Hepatocyte (in vitro differentiated cells): ENCODE measurements at regions not wholly inside any gene's neighbourhood (a gene's known extent, or its start where the extent isn't known, plus 50 kb on each side); places are given as distances from the start of the nearest gene placed in this dataset.

Source experiments
- DNase-seq: peaks from one replicate; pipeline ENCODE4 v3.0.0-alpha.2; 2016; ENCODE audit warnings: low spot score
- H2AFZ ChIP-seq: fragments of 200-600 bp; sonication (generic); 2 replicates; pipeline ENCODE4 v1.6.0; 2016; ENCODE audit warnings: antibody characterized with exemption, mild to moderate bottlenecking
- H3K27ac ChIP-seq: fragments of 200-600 bp; sonication (generic); 2 replicates; pipeline ENCODE4 v1.5.1; 2016; ENCODE audit warnings: mild to moderate bottlenecking
- H3K27me3 ChIP-seq: fragments of 200-600 bp; sonication (generic); 2 replicates; pipeline ENCODE4 v1.6.1; 2016
- H3K36me3 ChIP-seq: fragments of 200-600 bp; sonication (generic); replicated peaks from 2 replicates; pipeline ENCODE4 v1.5.1; 2016; ENCODE audit warnings: low read depth; ENCODE audit not compliant: insufficient read depth
- H3K4me1 ChIP-seq: fragments of 200-600 bp; sonication (generic); 2 replicates; pipeline ENCODE4 v1.5.1; 2016; ENCODE audit warnings: mild to moderate bottlenecking, moderate library complexity; ENCODE audit not compliant: insufficient read depth
- H3K4me2 ChIP-seq: fragments of 200-600 bp; sonication (generic); 2 replicates; pipeline ENCODE4 v1.6.0; 2016
- H3K4me3 ChIP-seq: fragments of 200-600 bp; sonication (generic); 2 replicates; pipeline ENCODE4 v1.5.1; 2016; ENCODE audit warnings: mild to moderate bottlenecking
- H3K79me2 ChIP-seq: fragments of 200-600 bp; sonication (generic); 2 replicates; pipeline ENCODE4 v1.6.0; 2017; ENCODE audit warnings: mild to moderate bottlenecking
- H3K9me2 ChIP-seq: fragments of 200-600 bp; sonication (generic); replicated peaks from 2 replicates; pipeline ENCODE4 v1.6.0; 2017; ENCODE audit warnings: mild to moderate bottlenecking; ENCODE audit not compliant: insufficient read depth
- H3K9me3 ChIP-seq: fragments of 200-600 bp; sonication (generic); 2 replicates; pipeline ENCODE4 v1.5.1; 2016; ENCODE audit warnings: low read depth, mild to moderate bottlenecking
- H4K20me1 ChIP-seq: fragments of 200-600 bp; sonication (generic); 2 replicates; pipeline ENCODE4 v1.6.0; 2016; ENCODE audit warnings: mild to moderate bottlenecking; ENCODE audit not compliant: insufficient read depth, poor library complexity, severe bottlenecking
- EZH2 ChIP-seq: fragments of 200-600 bp; sonication (generic); IDR thresholded peaks from 2 replicates; pipeline ENCODE4 v1.6.1; 2016; ENCODE audit warnings: antibody characterized with exemption, mild to moderate bottlenecking, borderline replicate concordance
- EZH2phosphoT487 ChIP-seq: fragments of 200-600 bp; sonication (generic); IDR thresholded peaks from one replicate; pipeline ENCODE4 v1.6.1; 2018; ENCODE audit warnings: antibody characterized with exemption, mild to moderate bottlenecking, low read depth, moderate library complexity; ENCODE audit not compliant: unreplicated experiment, severe bottlenecking
- WGBS: methylation state at CpG from one replicate; pipeline ENCODE4 v1.1.6; 2016; ENCODE audit warnings: low lambda C conversion rate; ENCODE audit errors: missing lambda C conversion rate; 5-methylcytosine and 5-hydroxymethylcytosine counted together
- TF ChIP-seq, protein P1 (sequence below): fragments of 200-600 bp; sonication (generic); IDR thresholded peaks from 2 replicates; pipeline ENCODE4 v1.5.1; 2016; ENCODE audit warnings: antibody characterized with exemption, mild to moderate bottlenecking; ENCODE audit not compliant: poor library complexity

DNA sequence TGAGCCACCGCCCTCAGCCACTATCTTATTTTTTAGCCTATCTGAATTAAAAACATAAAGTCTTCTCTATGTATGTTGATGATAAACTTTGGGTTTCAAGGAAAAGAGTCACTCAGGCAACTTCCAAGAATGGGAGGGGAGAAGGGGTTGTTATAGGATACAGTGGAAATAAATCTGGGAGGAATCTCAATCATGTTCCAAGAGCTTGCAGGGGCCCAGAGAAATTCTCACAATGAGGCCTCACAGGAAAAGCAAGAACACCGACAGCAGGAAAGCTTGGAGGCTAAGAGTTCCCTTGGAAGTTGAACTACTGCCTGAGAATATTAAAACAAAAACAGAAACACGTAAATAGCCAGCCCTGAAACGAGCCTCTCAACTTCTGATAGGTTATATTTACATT, 384.6 kb upstream of the IGFBP7 start:
- H3K9me3 ChIP-seq, result no peaks in the 10 kb centered on the region
- H3K27ac ChIP-seq, result no peak overlapping the region
- H3K4me1 ChIP-seq, result no peaks in the 10 kb centered on the region
- WGBS, result 68% methylated on average over 4 of the region's 4 CpGs
- no peaks in the 10 kb centered on the region for H3K27me3 ChIP-seq
- no peaks in the 10 kb centered on the region for H3K79me2 ChIP-seq
- TF ChIP-seq, protein P1, sequence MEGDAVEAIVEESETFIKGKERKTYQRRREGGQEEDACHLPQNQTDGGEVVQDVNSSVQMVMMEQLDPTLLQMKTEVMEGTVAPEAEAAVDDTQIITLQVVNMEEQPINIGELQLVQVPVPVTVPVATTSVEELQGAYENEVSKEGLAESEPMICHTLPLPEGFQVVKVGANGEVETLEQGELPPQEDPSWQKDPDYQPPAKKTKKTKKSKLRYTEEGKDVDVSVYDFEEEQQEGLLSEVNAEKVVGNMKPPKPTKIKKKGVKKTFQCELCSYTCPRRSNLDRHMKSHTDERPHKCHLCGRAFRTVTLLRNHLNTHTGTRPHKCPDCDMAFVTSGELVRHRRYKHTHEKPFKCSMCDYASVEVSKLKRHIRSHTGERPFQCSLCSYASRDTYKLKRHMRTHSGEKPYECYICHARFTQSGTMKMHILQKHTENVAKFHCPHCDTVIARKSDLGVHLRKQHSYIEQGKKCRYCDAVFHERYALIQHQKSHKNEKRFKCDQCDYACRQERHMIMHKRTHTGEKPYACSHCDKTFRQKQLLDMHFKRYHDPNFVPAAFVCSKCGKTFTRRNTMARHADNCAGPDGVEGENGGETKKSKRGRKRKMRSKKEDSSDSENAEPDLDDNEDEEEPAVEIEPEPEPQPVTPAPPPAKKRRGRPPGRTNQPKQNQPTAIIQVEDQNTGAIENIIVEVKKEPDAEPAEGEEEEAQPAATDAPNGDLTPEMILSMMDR, result no peak
- TF ChIP-seq EZH2 (no peak), EZH2phosphoT487 (no peak)
- H3K4me3 ChIP-seq, result no peak overlapping the region
- H3K9me2 ChIP-seq, result no peaks in the 10 kb centered on the region
- H2AFZ ChIP-seq, result no peak overlapping the region
- H3K4me2 ChIP-seq, result no peak overlapping the region
- H3K36me3 ChIP-seq, result no peaks in the 10 kb centered on the region
- no peaks in the 10 kb centered on the region for H4K20me1 ChIP-seq
- no peak for DNase-seq

DNA sequence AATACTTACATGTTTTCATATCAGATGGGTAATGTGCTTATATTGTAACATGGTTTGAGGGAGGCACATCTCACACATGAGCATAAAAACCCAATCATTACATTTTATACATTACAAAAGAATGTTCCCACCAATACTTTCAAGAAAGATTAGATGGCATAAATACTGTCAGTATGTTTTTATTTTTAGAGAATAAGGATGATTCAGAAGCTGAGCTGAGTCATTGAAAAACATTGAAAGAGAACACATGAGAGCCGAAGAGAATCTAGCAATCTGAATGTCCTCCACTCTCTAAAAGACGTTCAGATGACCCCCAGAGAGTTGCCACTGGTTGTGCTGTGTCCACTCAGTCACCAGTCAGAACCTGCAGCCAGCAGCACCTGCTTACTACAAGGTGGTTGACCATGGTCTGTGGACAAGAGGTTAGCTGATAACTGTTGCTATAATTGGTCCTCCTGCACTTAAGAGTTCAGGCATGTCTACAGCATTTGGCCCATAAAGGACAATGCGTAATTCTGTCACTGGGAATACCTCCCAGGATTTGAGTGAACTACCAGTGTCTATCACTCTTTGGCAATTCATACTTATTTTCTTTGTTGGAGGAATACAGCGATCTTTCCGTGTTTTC, 382.2 kb upstream of the IGFBP7 start:
- H3K27me3 ChIP-seq, result no peaks in the 10 kb centered on the region
- no peaks in the 10 kb centered on the region for H3K9me2 ChIP-seq
- no peaks in the 10 kb centered on the region for H3K9me3 ChIP-seq
- no peaks in the 10 kb centered on the region for H4K20me1 ChIP-seq
- WGBS, result 91% methylated on average over 5 of the region's 5 CpGs
- no peak overlapping the region for H2AFZ ChIP-seq
- DNase-seq, result no peak
- H3K4me2 ChIP-seq, result no peak overlapping the region
- H3K4me3 ChIP-seq, result no peak overlapping the region
- TF ChIP-seq, protein P1, result no peak
- TF ChIP-seq EZH2 (no peak), EZH2phosphoT487 (no peak)
- no peaks in the 10 kb centered on the region for H3K79me2 ChIP-seq
- no peak overlapping the region for H3K27ac ChIP-seq
- H3K4me1 ChIP-seq, result no peaks in the 10 kb centered on the region
- no peaks in the 10 kb centered on the region for H3K36me3 ChIP-seq

DNA sequence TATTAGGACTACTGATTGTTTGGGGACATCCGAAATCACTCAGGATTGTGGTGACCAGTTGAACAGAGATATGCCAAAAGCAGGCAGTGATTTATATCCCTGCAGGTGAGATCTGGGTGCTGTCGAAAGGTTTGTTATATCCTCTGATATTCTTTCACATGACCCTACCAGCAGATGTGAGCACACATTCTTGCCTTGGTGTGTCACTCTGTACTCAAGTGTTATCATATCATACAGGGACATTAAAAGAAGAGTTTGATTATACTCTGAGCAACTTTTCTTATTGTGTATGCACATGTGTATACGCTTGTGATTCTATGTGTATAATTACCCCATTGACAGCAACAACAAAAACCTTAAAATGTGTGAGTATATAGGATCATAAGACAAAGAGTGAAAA, 381.2 kb upstream of the IGFBP7 start:
- Histone ChIP-seq H3K4me1 (no peaks in the 10 kb centered on the region), H3K79me2 (no peaks in the 10 kb centered on the region), H3K36me3 (no peaks in the 10 kb centered on the region), H4K20me1 (no peaks in the 10 kb centered on the region), H3K27me3 (no peaks in the 10 kb centered on the region), H2AFZ (no peak overlapping the region), H3K27ac (no peak overlapping the region), H3K4me3 (no peak overlapping the region), H3K9me3 (no peaks in the 10 kb centered on the region), H3K4me2 (no peak overlapping the region), H3K9me2 (no peaks in the 10 kb centered on the region)
- TF ChIP-seq, protein P1, result no peak
- TF ChIP-seq EZH2phosphoT487 (no peak), EZH2 (no peak)
- DNase-seq, result no peak
- WGBS, result 86% methylated on average over 3 of the region's 3 CpGs
